ENCODE measurements at regions not wholly inside any gene's neighbourhood (a gene's known extent, or its start where the extent isn't known, plus 50 kb on each side); places are given as distances from the start of the nearest gene placed in this dataset.

DNA sequence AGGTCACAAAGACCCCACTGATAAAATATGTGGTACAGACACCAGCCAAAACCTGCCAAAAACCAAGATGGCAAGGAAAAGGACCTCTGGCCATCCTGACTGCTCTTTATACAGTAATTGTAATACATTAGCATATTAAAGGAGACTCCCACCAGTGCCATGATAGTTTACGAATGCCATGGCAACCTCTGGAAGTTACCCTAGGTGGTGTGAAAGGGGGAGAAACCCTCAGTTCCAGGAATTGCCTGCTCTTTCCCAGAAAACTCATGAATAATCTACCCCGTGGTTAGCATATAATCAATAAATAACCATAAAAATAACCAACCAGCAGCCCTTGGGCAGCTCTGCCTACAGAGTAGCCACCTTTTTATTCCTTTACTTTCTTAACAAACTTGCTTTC is 129.8 kb upstream of the EPB41L3 start:
- ATAC-seq (ENCODE audit: low FRiP score in 2 of 2), result no peak

GRCh38 chr18:5669585-5669984 is 125.8 kb upstream of the EPB41L3 start:
- Histone ChIP-seq H3K4me3 (no peak overlapping the region), H3K27ac (no peak overlapping the region), H3K36me3 (no peaks in the 10 kb centered on the region), H3K27me3 (no peaks in the 10 kb centered on the region), H3K4me1 (no peaks in the 10 kb centered on the region), H3K9me3 (no peaks in the 10 kb centered on the region)
- ATAC-seq (ENCODE audit: low FRiP score in 2 of 2) (no peak), DNase-seq (no peak)
- 81 to 94% methylated on average over 2 of the region's 2 CpGs for WGBS, 2 donors
- no peak for TF ChIP-seq POLR2AphosphoS5 (IDR thresholded peaks at IDR 0.05)
- TF ChIP-seq, protein P1, sequence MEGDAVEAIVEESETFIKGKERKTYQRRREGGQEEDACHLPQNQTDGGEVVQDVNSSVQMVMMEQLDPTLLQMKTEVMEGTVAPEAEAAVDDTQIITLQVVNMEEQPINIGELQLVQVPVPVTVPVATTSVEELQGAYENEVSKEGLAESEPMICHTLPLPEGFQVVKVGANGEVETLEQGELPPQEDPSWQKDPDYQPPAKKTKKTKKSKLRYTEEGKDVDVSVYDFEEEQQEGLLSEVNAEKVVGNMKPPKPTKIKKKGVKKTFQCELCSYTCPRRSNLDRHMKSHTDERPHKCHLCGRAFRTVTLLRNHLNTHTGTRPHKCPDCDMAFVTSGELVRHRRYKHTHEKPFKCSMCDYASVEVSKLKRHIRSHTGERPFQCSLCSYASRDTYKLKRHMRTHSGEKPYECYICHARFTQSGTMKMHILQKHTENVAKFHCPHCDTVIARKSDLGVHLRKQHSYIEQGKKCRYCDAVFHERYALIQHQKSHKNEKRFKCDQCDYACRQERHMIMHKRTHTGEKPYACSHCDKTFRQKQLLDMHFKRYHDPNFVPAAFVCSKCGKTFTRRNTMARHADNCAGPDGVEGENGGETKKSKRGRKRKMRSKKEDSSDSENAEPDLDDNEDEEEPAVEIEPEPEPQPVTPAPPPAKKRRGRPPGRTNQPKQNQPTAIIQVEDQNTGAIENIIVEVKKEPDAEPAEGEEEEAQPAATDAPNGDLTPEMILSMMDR (IDR thresholded peaks at IDR 0.05), result no peak
- no peak for TF ChIP-seq POLR2A (IDR thresholded peaks at IDR 0.05)
- TF ChIP-seq EP300 (IDR thresholded peaks at IDR 0.05), result no peak

More for the DNA sequence above, 129.8 kb upstream of the EPB41L3 start:
- 70 to 73% methylated on average over 2 of the region's 2 CpGs for WGBS, 2 donors
- no peaks in the 10 kb centered on the region for H3K4me1 ChIP-seq
- no peaks in the 10 kb centered on the region for H3K27me3 ChIP-seq
- no peak overlapping the region for H3K4me3 ChIP-seq
- TF ChIP-seq POLR2AphosphoS5 (IDR thresholded peaks at IDR 0.05) (no peak), EP300 (IDR thresholded peaks at IDR 0.05) (no peak), POLR2A (IDR thresholded peaks at IDR 0.05) (no peak)
- TF ChIP-seq, protein P1 (IDR thresholded peaks at IDR 0.05), result no peak
- no peaks in the 10 kb centered on the region for H3K36me3 ChIP-seq
- no peaks in the 10 kb centered on the region for H3K9me3 ChIP-seq
- DNase-seq, result no peak
- H3K27ac ChIP-seq, result no peak overlapping the region

DNA sequence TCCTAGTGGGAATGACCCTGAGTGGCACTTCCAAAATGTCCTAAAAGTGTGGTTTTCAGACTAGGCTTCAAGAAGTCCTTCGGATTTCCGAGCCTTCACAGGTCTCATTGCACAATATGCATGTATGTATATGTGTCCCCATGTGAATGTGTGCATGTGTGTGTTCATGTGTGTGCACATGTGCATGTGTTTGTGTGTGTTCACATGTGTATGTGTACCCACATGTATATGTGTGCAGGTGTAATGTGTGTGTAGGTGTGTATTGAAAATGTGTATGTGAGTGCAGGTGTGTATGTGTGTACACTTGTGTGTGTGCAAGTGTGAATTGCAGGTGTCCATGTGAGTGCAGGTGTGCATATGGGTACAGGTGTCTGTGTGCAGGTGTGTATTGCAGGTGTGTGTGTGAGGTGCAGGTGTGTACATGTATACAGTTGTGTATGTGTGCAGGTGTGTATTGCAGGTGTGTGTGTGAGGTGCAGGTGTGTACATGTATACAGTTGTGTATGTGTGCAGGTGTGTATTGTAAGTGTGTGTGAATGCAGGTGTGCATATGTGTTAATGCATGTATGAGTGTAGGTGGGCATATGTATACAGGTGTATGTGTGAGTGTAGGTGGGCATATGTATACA is 124.4 kb upstream of the EPB41L3 start:
- ATAC-seq (ENCODE audit: low FRiP score in 2 of 2) (no peak), DNase-seq (no peak)
- 50 to 94% methylated on average over 2 of the region's 2 CpGs for whole genome bisulfite sequencing, 2 donors
- no peak overlapping the region for H3K4me3 ChIP-seq
- H3K27ac ChIP-seq, result no peak overlapping the region
- no peaks in the 10 kb centered on the region for H3K9me3 ChIP-seq
- no peak for TF ChIP-seq POLR2A (IDR thresholded peaks at IDR 0.05)
- TF ChIP-seq EP300 (IDR thresholded peaks at IDR 0.05), result no peak
- TF ChIP-seq POLR2AphosphoS5 (IDR thresholded peaks at IDR 0.05), result no peak
- TF ChIP-seq, protein P1 (IDR thresholded peaks at IDR 0.05), result no peak
- H3K36me3 ChIP-seq, result no peaks in the 10 kb centered on the region
- no peaks in the 10 kb centered on the region for H3K27me3 ChIP-seq
- no peaks in the 10 kb centered on the region for H3K4me1 ChIP-seq

- Histone ChIP-seq H3K4me3 (no peak overlapping the region), H3K4me1 (no peaks in the 10 kb centered on the region), H3K27me3 (no peaks in the 10 kb centered on the region), H3K27ac (no peak overlapping the region), H3K36me3 (no peaks in the 10 kb centered on the region), H3K9me3 (no peaks in the 10 kb centered on the region)
- WGBS, 2 donors, result 43 to 58% methylated on average over 3 of the region's 3 CpGs
- peak in 1 of 2 donors; percentile 23 for ATAC-seq (ENCODE audit: low FRiP score in 2 of 2)
- TF ChIP-seq EP300 (IDR thresholded peaks at IDR 0.05) (peak in 1 of 4 donors; percentile 66), POLR2AphosphoS5 (IDR thresholded peaks at IDR 0.05) (no peak)
- DNase-seq, result no peak
These were observed 123.6 kb upstream of the EPB41L3 start for GRCh38 chr18:5667356-5667755.

DNA sequence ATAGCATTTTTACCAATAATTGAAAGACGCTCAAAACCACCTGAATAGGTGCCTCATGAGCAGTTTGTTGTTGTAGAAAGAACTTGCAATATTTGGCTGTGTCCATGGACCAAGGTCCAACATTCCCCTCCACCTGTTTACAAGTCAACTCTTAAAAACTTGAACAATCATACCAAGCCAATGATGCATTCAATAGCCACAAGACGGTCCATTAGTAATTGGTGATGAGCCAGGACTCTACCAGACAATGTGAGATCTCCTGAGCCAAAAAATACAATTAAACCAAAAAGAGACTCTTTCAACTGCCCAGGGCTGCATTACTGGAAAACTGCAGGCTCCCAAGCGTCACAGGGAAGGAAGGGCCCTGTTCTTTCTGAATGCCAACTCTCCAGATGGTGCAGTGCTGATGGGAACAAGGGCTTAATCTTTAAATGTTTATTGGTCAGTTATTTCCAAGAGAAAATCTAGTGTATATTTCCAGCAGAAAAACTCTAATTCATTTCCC is 118.8 kb upstream of the EPB41L3 start:
- Histone ChIP-seq H3K36me3 (no peaks in the 10 kb centered on the region), H3K4me3 (no peak overlapping the region), H3K4me1 (no peaks in the 10 kb centered on the region), H3K27me3 (no peaks in the 10 kb centered on the region), H3K9me3 (no peaks in the 10 kb centered on the region), H3K27ac (no peak overlapping the region)
- TF ChIP-seq, protein P1 (IDR thresholded peaks at IDR 0.05), result no peak
- TF ChIP-seq EP300 (IDR thresholded peaks at IDR 0.05) (no peak), POLR2A (IDR thresholded peaks at IDR 0.05) (no peak), POLR2AphosphoS5 (IDR thresholded peaks at IDR 0.05) (no peak)
- no peak for ATAC-seq (ENCODE audit: low FRiP score in 2 of 2)
- DNase-seq, result no peak
- 82 to 88% methylated on average over 3 of the region's 3 CpGs for WGBS, 2 donors

All from upper lobe of left lung (tissue), 6 donors.